H1 (cell line): ENCODE measurements at regions not wholly inside any gene's neighbourhood (a gene's known extent, or its start where the extent isn't known, plus 50 kb on each side); places are given as distances from the start of the nearest gene placed in this dataset.

Experiments used
- CTCF ChIA-PET: fragments of 300-600 bp; sonication (Branson Sonifier 250); formaldehyde crosslinking; loops from one replicate; lab custom pipeline; 2021; ENCODE audit not compliant: partially characterized antibody; lab: Charles Lee
- POLR2A ChIA-PET: fragments of 300-600 bp; sonication (Branson Sonifier 250); formaldehyde crosslinking; loops from one replicate; lab custom pipeline; 2021; ENCODE audit warnings: inconsistent platforms; ENCODE audit not compliant: partially characterized antibody; lab: Charles Lee
- DNase-seq, 2 experiments: peaks; one replicate each; pipeline versions ENCODE4 v3.0.0 to v3.0.0-alpha.2; 2010 to 2022; ENCODE audit warnings: low spot score in 2 of 2, low read depth in 1 of 2, mixed read lengths in 1 of 2
- FAIRE-seq: peaks from 2 replicates; lab custom pipeline; 2011; peaks lifted over from hg19 to GRCh38; lab: Jason Lieb, UNC
- H2AFZ ChIP-seq: 2 replicates; pipeline ENCODE4 v1.8.1; 2012; ENCODE audit warnings: low read length, inconsistent platforms
- H2AK5ac ChIP-seq: 2 replicates; pipeline ENCODE4 v1.6.1; 2013; ENCODE audit warnings: low read depth, low read length
- H2BK120ac ChIP-seq: replicated peaks from 2 replicates; pipeline ENCODE3; 2013; ENCODE audit warnings: low read depth, low read length, inconsistent platforms
- H2BK12ac ChIP-seq: 2 replicates; pipeline ENCODE4 v1.6.1; 2013; ENCODE audit warnings: low read depth, low read length
- H2BK15ac ChIP-seq: 2 replicates; pipeline ENCODE4 v1.6.1; 2013; ENCODE audit warnings: low read length
- H2BK20ac ChIP-seq: 2 replicates; pipeline ENCODE4 v1.6.1; 2013; ENCODE audit warnings: low read length
- H2BK5ac ChIP-seq: 2 replicates; pipeline ENCODE4 v1.6.1; 2013; ENCODE audit warnings: low read depth, low read length
- H3K14ac ChIP-seq: 2 replicates; pipeline ENCODE4 v1.6.1; 2013; ENCODE audit warnings: inconsistent platforms; ENCODE audit not compliant: insufficient read length
- H3K18ac ChIP-seq: 2 replicates; pipeline ENCODE4 v1.6.1; 2013; ENCODE audit warnings: low read length; ENCODE audit errors: extremely low read depth
- H3K23ac ChIP-seq: 2 replicates; pipeline ENCODE4 v1.6.1; 2013; ENCODE audit warnings: inconsistent platforms; ENCODE audit not compliant: insufficient read length
- H3K23me2 ChIP-seq: 2 replicates; pipeline ENCODE4 v1.6.1; 2013; ENCODE audit warnings: low read depth, low read length
- H3K27ac ChIP-seq: 2 replicates; pipeline ENCODE4 v1.6.1; 2011; ENCODE audit warnings: low read depth, low read length, inconsistent platforms
- H3K27me3 ChIP-seq, 4 experiments: replicated peaks in 1 of 4; 1 replicate in 1 of 4; 2 replicates in 3 of 4; pipeline versions ENCODE4 v1.6.1 to v1.8.1; 2011 to 2013; ENCODE audit warnings: low read length in 3 of 4, mild to moderate bottlenecking in 3 of 4, inconsistent platforms in 2 of 4, mixed read lengths in 2 of 4, moderate library complexity in 1 of 4; ENCODE audit not compliant: control insufficient read depth in 3 of 4, insufficient read depth in 3 of 4; ENCODE audit errors: extremely low read depth in 1 of 4
- H3K36me3 ChIP-seq, 4 experiments: 2 replicates each; pipeline versions ENCODE4 v1.6.1 to v1.8.1; 2011 to 2013; ENCODE audit warnings: mild to moderate bottlenecking in 4 of 4, low read length in 3 of 4, moderate library complexity in 2 of 4, control low read depth in 1 of 4, inconsistent platforms in 1 of 4; ENCODE audit not compliant: insufficient read depth in 4 of 4, control insufficient read depth in 2 of 4
- H3K4ac ChIP-seq: replicated peaks from 2 replicates; pipeline ENCODE3; 2013; ENCODE audit warnings: low read length, low read depth, mixed read lengths, inconsistent platforms; ENCODE audit not compliant: insufficient read length
- H3K4me1 ChIP-seq, 4 experiments: replicated peaks in 1 of 4; 1 replicate in 1 of 4; 2 replicates in 3 of 4; pipeline versions ENCODE4 v1.6.1 to v1.8.1; 2011 to 2013; ENCODE audit warnings: low read length in 3 of 4, inconsistent platforms in 2 of 4, mixed read lengths in 1 of 4; ENCODE audit not compliant: insufficient read depth in 4 of 4, control insufficient read depth in 3 of 4
- H3K4me2 ChIP-seq, 2 experiments: 2 replicates each; pipeline versions ENCODE4 v1.6.1 to v1.8.1; 2011 to 2013; ENCODE audit warnings: low read depth in 2 of 2, low read length in 2 of 2, control low read depth in 1 of 2, inconsistent platforms in 1 of 2, mild to moderate bottlenecking in 1 of 2; ENCODE audit not compliant: insufficient read depth in 1 of 2
- H3K4me3 ChIP-seq, 4 experiments: fragments of 200-600, 300-600 bp in 1 of 4; sonication (generic), shearing (Covaris generic), sonication (Bioruptor Twin) in 1 of 4; 2 replicates each; pipeline versions ENCODE4 v1.5.1 to v1.8.1; 2011 to 2016; ENCODE audit warnings: low read length in 4 of 4, low read depth in 3 of 4, control low read depth in 2 of 4, inconsistent platforms in 2 of 4, mild to moderate bottlenecking in 2 of 4, mixed read lengths in 1 of 4, moderate library complexity in 1 of 4; ENCODE audit not compliant: insufficient read depth in 2 of 4; ENCODE audit errors: extremely low read depth in 1 of 4
- H3K56ac ChIP-seq: replicated peaks from 2 replicates; pipeline ENCODE3; 2013; ENCODE audit warnings: low read depth, mild to moderate bottlenecking, mixed read lengths, low read length, inconsistent platforms; ENCODE audit not compliant: insufficient read length
- H3K79me1 ChIP-seq: 2 replicates; pipeline ENCODE4 v1.6.1; 2013; ENCODE audit warnings: low read depth, low read length, control low read depth
- H3K79me2 ChIP-seq, 2 experiments: 2 replicates each; pipeline versions ENCODE4 v1.6.1 to v1.8.1; 2012 to 2013; ENCODE audit warnings: low read length in 2 of 2, mild to moderate bottlenecking in 2 of 2, inconsistent platforms in 1 of 2; ENCODE audit not compliant: insufficient read depth in 2 of 2, control insufficient read depth in 1 of 2
- H3K9ac ChIP-seq, 4 experiments: replicated peaks in 1 of 4; 1 replicate in 1 of 4; 2 replicates in 3 of 4; pipeline versions ENCODE4 v1.6.1 to v1.8.1; 2011 to 2013; ENCODE audit warnings: low read depth in 3 of 4, low read length in 3 of 4, control low read depth in 2 of 4, mild to moderate bottlenecking in 2 of 4, moderate library complexity in 2 of 4, inconsistent platforms in 1 of 4; ENCODE audit errors: extremely low read depth in 1 of 4
- H3K9me3 ChIP-seq, 2 experiments: 2 replicates each; pipeline versions ENCODE4 v1.6.1 to v1.8.1; 2012 to 2013; ENCODE audit warnings: mild to moderate bottlenecking in 2 of 2, moderate library complexity in 2 of 2, control low read depth in 1 of 2, inconsistent platforms in 1 of 2, low read depth in 1 of 2, low read length in 1 of 2, mixed read lengths in 1 of 2; ENCODE audit not compliant: insufficient read depth in 2 of 2
- H4K20me1 ChIP-seq, 2 experiments: replicated peaks in 1 of 2; 2 replicates each; pipeline versions ENCODE3 to v1.8.1; 2011 to 2013; ENCODE audit warnings: inconsistent platforms in 2 of 2, low read length in 2 of 2, mild to moderate bottlenecking in 1 of 2; ENCODE audit not compliant: insufficient read depth in 2 of 2, control insufficient read depth in 1 of 2
- H4K5ac ChIP-seq: 2 replicates; pipeline ENCODE4 v1.6.1; 2013; ENCODE audit warnings: low read length, low read depth, mixed read lengths, inconsistent platforms; ENCODE audit not compliant: insufficient read length
- H4K8ac ChIP-seq: 2 replicates; pipeline ENCODE4 v1.8.0; 2013; ENCODE audit warnings: mild to moderate bottlenecking, moderate library complexity, low read length, inconsistent platforms; ENCODE audit not compliant: insufficient read depth; ENCODE audit errors: extremely low read depth
- H4K91ac ChIP-seq: replicated peaks from 2 replicates; pipeline ENCODE3; 2013; ENCODE audit warnings: low read length, mixed read lengths, inconsistent platforms; ENCODE audit not compliant: insufficient read length
- CEBPB ChIP-seq: IDR thresholded peaks from 2 replicates; pipeline ENCODE4 v1.6.1; 2012; ENCODE audit warnings: low read depth, low read length
- FOSL1 ChIP-seq: IDR thresholded peaks from 2 replicates; pipeline ENCODE4 v1.6.1; 2011; ENCODE audit warnings: mild to moderate bottlenecking, low read depth, low read length, moderate library complexity; ENCODE audit not compliant: insufficient read depth
- MAX ChIP-seq: IDR thresholded peaks from 2 replicates; pipeline ENCODE4 v1.6.1; 2012; ENCODE audit warnings: inconsistent platforms
- WGBS, 2 experiments: shearing (Covaris generic) in 1 of 2; methylation state at CpG; one replicate each; pipeline versions ENCODE4 v1.1.6 to v1.1.7; 2013 to 2015; ENCODE audit warnings: low lambda C conversion rate in 2 of 2, mixed read lengths in 2 of 2, inconsistent platforms in 1 of 2, low coverage in 1 of 2, missing lambda C conversion rate in 1 of 2; ENCODE audit not compliant: insufficient replicate concordance in 2 of 2, insufficient coverage in 1 of 2, insufficient read length in 1 of 2; ENCODE audit errors: extremely low coverage in 1 of 2, missing lambda C conversion rate in 1 of 2; 5-methylcytosine and 5-hydroxymethylcytosine counted together

DNA sequence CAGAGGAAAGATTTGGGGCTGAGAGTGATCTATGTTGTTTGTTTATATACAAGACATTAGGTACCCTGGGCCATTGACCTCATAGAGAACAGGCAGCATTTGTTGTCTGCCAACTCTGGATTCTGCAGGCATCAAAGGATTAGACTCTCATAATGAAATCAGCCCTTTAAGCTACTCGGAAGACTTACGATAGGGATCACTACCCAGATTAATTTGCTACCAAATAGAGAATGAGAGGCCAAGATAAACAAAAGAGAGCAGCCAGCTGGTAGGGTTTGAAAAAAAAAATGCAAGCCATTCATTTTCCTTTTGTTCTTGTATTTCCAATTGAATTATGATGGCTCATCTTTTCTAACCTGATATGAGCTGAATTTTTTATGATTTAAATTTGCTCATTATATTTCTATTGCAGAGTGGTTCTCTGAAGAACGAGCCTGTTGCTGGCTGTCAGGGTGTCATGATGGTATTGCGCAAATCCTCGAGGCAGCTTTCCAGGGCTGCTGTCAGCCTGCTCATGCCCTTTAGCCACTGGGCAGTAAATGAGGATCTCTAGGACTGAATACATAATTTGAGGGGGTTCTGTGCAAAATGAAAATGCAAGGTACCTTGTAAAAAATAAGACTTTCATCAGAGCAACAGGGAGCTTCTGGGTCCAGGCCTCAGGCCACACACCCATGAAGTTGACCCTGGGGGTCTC is 116.4 kb upstream of the KCNJ15 start:
- CTCF ChIA-PET = interaction anchor here (0.6 to 1.4 kb wide), 6 partner anchors 13 to 1931 kb away, joined by 3 to 4 read pairs (median 3); no protein-coding TSS in a partner anchor
- Histone ChIP-seq H3K9ac (no peak overlapping the region), H4K20me1 (no peaks in the 10 kb centered on the region)
- TF ChIP-seq CEBPB = peak; percentile 61; the same call in 1 of the 2 replicates
- no peak for TF ChIP-seq MAX
- TF ChIP-seq FOSL1 = no peak
- TF ChIP-seq, all 59 proteins: peak for 1
- 88% methylated on average over 5 of the region's 5 CpGs; no CpG with 5 or more reads in 1 of the 2 experiments for WGBS, 2 experiments
- Histone ChIP-seq H2BK5ac (no peak overlapping the region), H3K23ac (no peak overlapping the region), H2BK120ac (no peak overlapping the region), H2BK12ac (no peak overlapping the region), H2AK5ac (no peak overlapping the region), H2BK15ac (no peak overlapping the region), H4K5ac (no peak overlapping the region), H3K4me2 (no peak overlapping the region), H3K56ac (no peak overlapping the region), H3K79me2 (no peaks in the 10 kb centered on the region), H3K4me3 (no peak overlapping the region), H3K4me1 (no peaks in the 10 kb centered on the region), H3K79me1 (no peaks in the 10 kb centered on the region), H3K27me3 (no peaks in the 10 kb centered on the region), H2AFZ (no peak overlapping the region), H3K23me2 (no peaks in the 10 kb centered on the region), H4K8ac (no peak overlapping the region), H2BK20ac (no peak overlapping the region), H3K9me3 (no peaks in the 10 kb centered on the region; a peak in 1 of 4 replicates), H4K91ac (no peak overlapping the region), H3K14ac (no peak overlapping the region), H3K4ac (no peak overlapping the region), H3K36me3 (no peaks in the 10 kb centered on the region), H3K18ac (no peak overlapping the region), H3K27ac (no peak overlapping the region)
- no peak for DNase-seq
- POLR2A ChIA-PET = interaction anchor here (0.7 kb wide), 1 partner anchor 32 kb away, joined by 3 read pairs; no protein-coding TSS in a partner anchor
- no peak for FAIRE-seq
